Sigmoid colon (tissue), 6 donors: ENCODE measurements at regions not wholly inside any gene's neighbourhood (a gene's known extent, or its start where the extent isn't known, plus 50 kb on each side); places are given as distances from the start of the nearest gene placed in this dataset.
"Not testable (repeated sequence)": the region's sequence is repeated elsewhere in the genome, so short reads cannot be mapped to it uniquely, and the experiment has no call there.

Source experiments
- DNase-seq: peaks from one replicate; pipeline ENCODE4 v3.0.0-alpha.2; 2019
- H3K27ac ChIP-seq, 4 donors: fragments of 200-600 bp; sonication (generic); one replicate each; pipeline ENCODE4 v1.5.1; 2016 to 2019; ENCODE audit warnings: mild to moderate bottlenecking in 1 of 4
- H3K27me3 ChIP-seq, 3 donors: fragments of 200-600 bp; sonication (generic); one replicate each; pipeline ENCODE4 v1.5.1; 2019; ENCODE audit warnings: mild to moderate bottlenecking in 1 of 3
- H3K36me3 ChIP-seq, 4 donors: fragments of 200-600 bp; sonication (generic); one replicate each; pipeline ENCODE4 v1.5.1; 2016 to 2019
- H3K4me1 ChIP-seq, 4 donors: fragments of 200-600 bp; sonication (generic); one replicate each; pipeline ENCODE4 v1.5.1; 2017 to 2019
- H3K4me3 ChIP-seq, 4 donors: fragments of 200-600 bp; sonication (generic); one replicate each; pipeline ENCODE4 v1.5.1; 2017 to 2019; ENCODE audit warnings: mild to moderate bottlenecking in 2 of 4, moderate library complexity in 1 of 4
- H3K9me3 ChIP-seq, 4 donors: fragments of 200-600 bp in 3 of 4; sonication (generic) in 3 of 4; one replicate each; pipeline versions ENCODE4 v1.5.1 to v1.6.1; 2013 to 2019
- CTCF ChIP-seq, 4 experiments: fragments of 450-650 bp in 3 of 4; fragments of 200-600 bp in 1 of 4; IDR thresholded peaks; one replicate each; pipeline ENCODE4 v1.5.1; 2016 to 2019; ENCODE audit warnings: antibody characterized with exemption in 4 of 4, mild to moderate bottlenecking in 3 of 4, moderate library complexity in 2 of 4
- EP300 ChIP-seq, 4 donors: sonication (generic); formaldehyde crosslinking; IDR thresholded peaks; one replicate each; pipeline ENCODE4 v1.6.1; 2017; ENCODE audit warnings: antibody characterized with exemption in 4 of 4
- POLR2A ChIP-seq, 2 donors: fragments of 450-650 bp; IDR thresholded peaks; one replicate each; pipeline ENCODE4 v1.6.1; 2016; ENCODE audit warnings: antibody characterized with exemption in 2 of 2, mild to moderate bottlenecking in 2 of 2, moderate library complexity in 2 of 2
- POLR2AphosphoS5 ChIP-seq, 4 donors: sonication (generic); formaldehyde crosslinking; IDR thresholded peaks; one replicate each; pipeline ENCODE4 v1.6.1; 2017; ENCODE audit warnings: antibody characterized with exemption in 4 of 4
- WGBS, 2 donors: extraction: QIAGEN DNeasy Blood & Tissue Kit; methylation state at CpG; one replicate each; pipeline ENCODE4 v1.1.7; 2013; 5-methylcytosine and 5-hydroxymethylcytosine counted together
- intact Hi-C: fragments of 100-400 bp; cut with DNase I; formaldehyde crosslinking; loops from one replicate; pipeline ENCODE4 v1.15.1; 2023
- donor health status: healthy with polysubstance abuse.
- donor health status: healthy.

DNA sequence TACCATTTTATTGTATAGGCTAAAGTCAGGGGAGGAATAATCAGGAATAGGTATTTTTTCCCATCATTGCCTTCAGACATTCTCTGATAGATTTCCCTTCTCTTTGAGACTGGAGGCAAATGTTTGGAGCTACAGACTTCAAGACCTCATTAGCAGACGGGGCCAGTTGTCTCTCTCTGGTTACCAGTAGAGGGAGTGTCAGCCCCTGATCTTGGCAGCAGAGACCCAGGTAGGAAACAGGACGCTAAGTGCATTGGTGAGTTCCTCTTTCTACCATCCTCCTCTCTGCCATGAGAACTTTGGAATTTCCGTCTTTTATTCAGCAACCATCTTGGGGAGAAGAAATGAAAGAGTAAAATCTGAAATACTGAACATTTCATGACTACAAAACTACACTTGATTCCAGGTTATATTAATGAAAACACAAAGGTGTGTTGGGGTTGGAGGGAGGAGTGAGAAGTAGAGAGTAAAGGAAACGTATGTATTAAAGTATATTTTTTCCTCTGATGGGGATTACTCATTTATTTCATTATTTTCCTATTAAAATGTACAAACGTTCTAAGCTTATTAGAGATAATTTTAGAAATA, 186.2 kb upstream of the GCFC2 start:
- Histone ChIP-seq H3K4me3 (no peak overlapping the region), H3K36me3 (no peaks in the 10 kb centered on the region), H3K9me3 (no peaks in the 10 kb centered on the region), H3K27me3 (no peaks in the 10 kb centered on the region), H3K27ac (no peak overlapping the region), H3K4me1 (no peaks in the 10 kb centered on the region)
- DNase-seq = no peak
- WGBS, 2 donors = 25 to 39% methylated on average over 5 of the region's 5 CpGs
- TF ChIP-seq CTCF (IDR thresholded peaks at IDR 0.05) = no peak
- no peak for TF ChIP-seq EP300 (IDR thresholded peaks at IDR 0.05)
- intact Hi-C loops = no loop called here

- DNase-seq = no peak
- no peak for TF ChIP-seq POLR2A (IDR thresholded peaks at IDR 0.05)
- TF ChIP-seq CTCF (IDR thresholded peaks at IDR 0.05) = no peak
- no peak for TF ChIP-seq POLR2AphosphoS5 (IDR thresholded peaks at IDR 0.05)
- no peak for TF ChIP-seq EP300 (IDR thresholded peaks at IDR 0.05)
- no peaks in the 10 kb centered on the region for H3K27me3 ChIP-seq
- H3K36me3 ChIP-seq = no peaks in the 10 kb centered on the region
- 20 to 67% methylated on average over 1 of the region's 1 CpG for WGBS, 2 donors
- H3K4me1 ChIP-seq = no peaks in the 10 kb centered on the region
- no peak overlapping the region for H3K27ac ChIP-seq
- intact Hi-C loops = no loop called here
- no peak overlapping the region for H3K4me3 ChIP-seq
- no peaks in the 10 kb centered on the region for H3K9me3 ChIP-seq
Measured at GRCh38 chr2:75894170-75894569, 183.5 kb upstream of the GCFC2 start.

DNA sequence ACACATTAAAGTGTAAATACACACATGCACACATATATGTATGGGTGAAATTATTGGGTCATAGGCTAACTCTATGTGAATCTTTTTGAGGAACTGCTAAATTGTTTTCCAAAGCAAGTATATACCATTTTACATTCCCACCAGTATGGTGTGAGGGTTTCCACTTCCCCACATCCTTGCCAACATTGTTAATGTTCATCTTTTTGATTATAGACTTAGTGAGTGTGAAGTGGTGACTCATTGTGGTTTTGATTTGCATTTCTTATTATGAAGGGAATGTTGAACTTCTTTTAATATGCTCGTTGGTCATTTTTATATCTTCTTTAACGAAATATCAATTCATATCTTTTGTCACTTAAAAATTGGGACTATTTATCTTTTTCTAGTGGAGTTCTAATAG, 181.8 kb upstream of the GCFC2 start:
- 63 to 77% methylated on average over 2 of the region's 2 CpGs for WGBS, 2 donors
- intact Hi-C loops = no loop called here
- DNase-seq = no peak
- Histone ChIP-seq H3K4me1 (no peaks in the 10 kb centered on the region), H3K4me3 (no peak overlapping the region), H3K9me3 (no peaks in the 10 kb centered on the region), H3K36me3 (no peaks in the 10 kb centered on the region), H3K27me3 (no peaks in the 10 kb centered on the region), H3K27ac (no peak overlapping the region)
- TF ChIP-seq EP300 (IDR thresholded peaks at IDR 0.05) (no peak), POLR2AphosphoS5 (IDR thresholded peaks at IDR 0.05) (no peak), CTCF (IDR thresholded peaks at IDR 0.05) (no peak), POLR2A (IDR thresholded peaks at IDR 0.05) (no peak)

GRCh38 chr2:75882530-75882929, 171.8 kb upstream of the GCFC2 start:
- 16 to 76% methylated on average over 2 of the region's 2 CpGs for WGBS, 2 donors
- no peaks in the 10 kb centered on the region for H3K36me3 ChIP-seq
- peaks cover 0 to 2% (median 0%) of the 10 kb centered on the region in 4 donors for H3K9me3 ChIP-seq
- intact Hi-C loops = no loop called here
- no peaks in the 10 kb centered on the region for H3K4me1 ChIP-seq
- TF ChIP-seq CTCF (IDR thresholded peaks at IDR 0.05) (no peak), POLR2A (IDR thresholded peaks at IDR 0.05) (no peak), EP300 (IDR thresholded peaks at IDR 0.05) (no peak), POLR2AphosphoS5 (IDR thresholded peaks at IDR 0.05) (no peak)
- no peak for DNase-seq
- H3K27ac ChIP-seq = no peak overlapping the region
- no peak overlapping the region for H3K4me3 ChIP-seq
- no peaks in the 10 kb centered on the region for H3K27me3 ChIP-seq

DNA sequence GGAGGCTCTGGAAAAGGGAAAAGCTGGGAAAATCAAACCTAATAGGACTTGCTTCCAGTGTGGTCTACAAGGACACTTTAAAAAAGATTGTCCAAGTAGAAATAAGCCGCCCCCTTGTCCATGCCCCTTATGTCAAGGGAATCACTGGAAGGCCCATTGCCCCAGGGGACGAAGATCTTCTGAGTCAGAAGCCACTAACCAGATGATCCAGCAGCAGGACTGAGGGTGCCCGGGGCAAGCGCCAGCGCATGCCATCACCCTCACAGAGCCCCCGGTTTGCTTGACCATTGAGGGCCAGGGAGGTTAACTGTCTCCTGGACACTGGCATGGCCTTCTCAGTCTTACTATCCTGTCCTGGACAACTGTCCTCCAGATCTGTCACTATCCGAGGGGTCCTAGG, 164.9 kb upstream of the GCFC2 start:
- H3K4me1 ChIP-seq, intact Hi-C loops, H3K27me3 ChIP-seq, H3K27ac ChIP-seq, DNase-seq, H3K9me3 ChIP-seq, H3K36me3 ChIP-seq, H3K4me3 ChIP-seq: not testable (repeated sequence)
- 88 to 93% methylated on average over 7 of the region's 7 CpGs for WGBS, 2 donors

- DNase-seq, H3K27me3 ChIP-seq, H3K36me3 ChIP-seq, intact Hi-C loops, H3K4me3 ChIP-seq, H3K9me3 ChIP-seq, H3K4me1 ChIP-seq, H3K27ac ChIP-seq: not testable (repeated sequence)
- 93 to 94% methylated on average over 25 of the region's 25 CpGs for WGBS, 2 donors
Measured at GRCh38 chr2:75871762-75872614, 161.3 kb upstream of the GCFC2 start.
